ENCODE measurements at regions not wholly inside any gene's neighbourhood (a gene's known extent, or its start where the extent isn't known, plus 50 kb on each side); places are given as distances from the start of the nearest gene placed in this dataset.
"Not testable (repeated sequence)": the region's sequence is repeated elsewhere in the genome, so short reads cannot be mapped to it uniquely, and the experiment has no call there.

- Histone ChIP-seq H3K27me3 (no peaks in the 10 kb centered on the region), H3K4me1 (no peaks in the 10 kb centered on the region), H3K36me3 (no peaks in the 10 kb centered on the region), H3K27ac (no peak overlapping the region), H3K9me3 (no peaks in the 10 kb centered on the region), H3K4me3 (no peak overlapping the region)
- intact Hi-C loops (cut with DNase I; ENCODE audit: low total_unique reads): no loop called here
- DNase-seq: no peak
- TF ChIP-seq, protein P1, sequence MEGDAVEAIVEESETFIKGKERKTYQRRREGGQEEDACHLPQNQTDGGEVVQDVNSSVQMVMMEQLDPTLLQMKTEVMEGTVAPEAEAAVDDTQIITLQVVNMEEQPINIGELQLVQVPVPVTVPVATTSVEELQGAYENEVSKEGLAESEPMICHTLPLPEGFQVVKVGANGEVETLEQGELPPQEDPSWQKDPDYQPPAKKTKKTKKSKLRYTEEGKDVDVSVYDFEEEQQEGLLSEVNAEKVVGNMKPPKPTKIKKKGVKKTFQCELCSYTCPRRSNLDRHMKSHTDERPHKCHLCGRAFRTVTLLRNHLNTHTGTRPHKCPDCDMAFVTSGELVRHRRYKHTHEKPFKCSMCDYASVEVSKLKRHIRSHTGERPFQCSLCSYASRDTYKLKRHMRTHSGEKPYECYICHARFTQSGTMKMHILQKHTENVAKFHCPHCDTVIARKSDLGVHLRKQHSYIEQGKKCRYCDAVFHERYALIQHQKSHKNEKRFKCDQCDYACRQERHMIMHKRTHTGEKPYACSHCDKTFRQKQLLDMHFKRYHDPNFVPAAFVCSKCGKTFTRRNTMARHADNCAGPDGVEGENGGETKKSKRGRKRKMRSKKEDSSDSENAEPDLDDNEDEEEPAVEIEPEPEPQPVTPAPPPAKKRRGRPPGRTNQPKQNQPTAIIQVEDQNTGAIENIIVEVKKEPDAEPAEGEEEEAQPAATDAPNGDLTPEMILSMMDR (IDR thresholded peaks at IDR 0.05): no peak
- TF ChIP-seq POLR2A (IDR thresholded peaks at IDR 0.05): no peak
Measured at GRCh38 chr13:81184556-81185265, 843.8 kb upstream of the SPRY2 start.

DNA sequence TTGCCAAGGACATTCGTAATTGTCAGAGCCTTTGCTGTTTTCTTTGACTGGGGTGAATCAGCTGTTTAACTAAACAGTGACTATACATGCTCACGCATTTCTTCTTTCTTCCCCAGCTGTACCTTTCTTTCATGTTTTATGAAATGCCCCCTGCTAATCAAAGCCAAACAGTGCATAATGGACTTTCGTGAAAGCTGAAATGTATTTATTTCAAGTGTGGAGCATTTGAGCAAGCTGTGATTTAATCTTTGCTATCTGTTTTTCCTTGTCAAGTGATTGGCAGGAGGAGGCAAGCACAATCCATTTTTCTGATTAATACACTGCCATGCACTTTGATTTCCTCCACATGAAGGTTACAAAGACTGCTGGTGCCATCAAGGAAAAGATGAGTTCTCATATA lies 831.7 kb upstream of the SPRY2 start:
- Histone ChIP-seq H3K4me3 (no peak overlapping the region), H3K9me3 (no peaks in the 10 kb centered on the region), H3K36me3 (no peaks in the 10 kb centered on the region), H3K27ac (no peak overlapping the region), H3K4me1 (no peaks in the 10 kb centered on the region), H3K27me3 (no peaks in the 10 kb centered on the region)
- DNase-seq: no peak
- TF ChIP-seq, protein P1 (IDR thresholded peaks at IDR 0.05): no peak
- no peak for TF ChIP-seq POLR2A (IDR thresholded peaks at IDR 0.05)
- intact Hi-C loops (cut with DNase I; ENCODE audit: low total_unique reads): no loop called here

- Histone ChIP-seq H3K4me3 (no peak overlapping the region), H3K27me3 (no peaks in the 10 kb centered on the region), H3K9me3 (no peaks in the 10 kb centered on the region), H3K36me3 (no peaks in the 10 kb centered on the region), H3K4me1 (no peaks in the 10 kb centered on the region), H3K27ac (no peak overlapping the region)
- TF ChIP-seq, protein P1 (IDR thresholded peaks at IDR 0.05): peak in 3 of 4 experiments; percentile 6 to 34 (median 11)
- no peak for TF ChIP-seq POLR2A (IDR thresholded peaks at IDR 0.05)
- no peak for DNase-seq
- intact Hi-C loops (cut with DNase I; ENCODE audit: low total_unique reads): no loop called here
Measured at GRCh38 chr13:81171065-81171647, 830.2 kb upstream of the SPRY2 start.

GRCh38 chr13:81163823-81164222 lies 822.9 kb upstream of the SPRY2 start:
- intact Hi-C loops (cut with DNase I; ENCODE audit: low total_unique reads); H3K27ac ChIP-seq; H3K27me3 ChIP-seq; H3K4me3 ChIP-seq; H3K9me3 ChIP-seq; H3K4me1 ChIP-seq; H3K36me3 ChIP-seq; DNase-seq: not testable (repeated sequence)

DNA sequence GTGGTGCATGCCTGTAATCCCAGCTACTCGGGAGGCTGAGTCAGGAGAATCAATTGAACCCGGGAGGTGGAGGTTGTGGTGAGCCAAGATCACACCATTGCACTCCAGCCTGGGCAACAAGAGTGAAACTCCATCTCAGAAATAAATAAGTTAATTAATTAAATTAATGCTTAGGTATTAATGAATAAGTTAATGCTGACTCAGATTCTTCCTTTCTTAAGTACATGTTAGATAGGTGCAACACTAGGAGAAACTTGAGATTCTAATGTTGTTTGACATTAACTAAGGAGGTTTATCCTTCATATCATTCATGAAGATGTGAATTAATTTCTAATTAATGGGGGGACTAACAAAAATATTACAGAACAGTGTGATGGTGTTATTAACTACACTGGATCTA lies 812.6 kb upstream of the SPRY2 start:
- no peak for DNase-seq
- intact Hi-C loops (cut with DNase I; ENCODE audit: low total_unique reads): no loop called here
- Histone ChIP-seq H3K27ac (no peak overlapping the region), H3K36me3 (no peaks in the 10 kb centered on the region), H3K9me3 (no peaks in the 10 kb centered on the region), H3K4me3 (no peak overlapping the region), H3K4me1 (no peaks in the 10 kb centered on the region), H3K27me3 (no peaks in the 10 kb centered on the region)
- no peak for TF ChIP-seq POLR2A (IDR thresholded peaks at IDR 0.05)
- TF ChIP-seq, protein P1 (IDR thresholded peaks at IDR 0.05): no peak
